ENCODE measurements at regions not wholly inside any gene's neighbourhood (a gene's known extent, or its start where the extent isn't known, plus 50 kb on each side); places are given as distances from the start of the nearest gene placed in this dataset.

- no peak for DNase-seq (ENCODE audit: low read depth in 2 of 2)
These were observed 219.9 kb downstream of the BCOR start for GRCh38 chrX:39877905-39878304.

- DNase-seq (ENCODE audit: low read depth in 2 of 2) = no peak
These were observed 214.1 kb downstream of the BCOR start for GRCh38 chrX:39883666-39884065.

DNA sequence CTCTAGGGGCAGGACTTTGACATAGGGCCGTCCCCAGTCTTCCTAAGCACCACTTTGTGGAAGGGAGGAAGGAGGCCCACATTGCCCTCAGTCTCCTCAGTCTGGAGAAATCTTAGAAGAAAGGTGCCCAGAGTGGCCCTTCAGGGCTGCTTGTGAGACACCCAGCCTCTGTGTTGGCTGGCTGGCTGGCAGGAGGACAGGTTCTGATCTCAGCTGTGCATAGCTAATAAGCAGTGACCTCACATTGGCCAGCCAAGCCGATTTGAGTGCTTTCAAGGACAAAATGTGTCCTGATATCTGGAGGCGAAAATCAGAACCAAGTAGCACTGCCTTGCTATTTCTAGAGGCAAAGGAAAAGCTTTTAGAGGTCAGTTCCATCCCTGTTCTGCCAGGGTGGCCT lies 211.5 kb downstream of the BCOR start:
- no peak for DNase-seq (ENCODE audit: low read depth in 2 of 2)

DNA sequence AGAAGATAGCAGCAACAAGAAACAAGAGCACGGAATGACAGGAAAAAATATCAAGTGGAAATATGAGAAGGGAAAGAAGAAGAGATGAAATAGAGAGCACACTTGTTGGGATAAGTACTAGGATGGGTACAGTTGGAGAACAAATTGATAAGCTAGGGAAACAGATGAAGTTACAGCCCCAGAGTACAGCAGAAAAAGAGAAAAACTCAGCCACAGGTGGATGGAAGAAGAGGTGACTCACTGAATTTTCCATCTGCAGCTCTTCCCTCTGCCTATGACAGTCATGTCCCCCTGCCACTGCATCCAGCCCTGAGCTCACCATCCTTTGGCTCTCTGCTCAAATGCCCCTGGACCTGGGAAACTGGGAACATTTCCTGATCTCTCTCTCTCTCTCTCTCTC lies 209.0 kb downstream of the BCOR start:
- DNase-seq (ENCODE audit: low read depth in 2 of 2) = no peak

GRCh38 chrX:39889704-39890103 lies 208.1 kb downstream of the BCOR start:
- no peak for DNase-seq (ENCODE audit: low read depth in 2 of 2)

- no peak for DNase-seq (ENCODE audit: low read depth in 2 of 2)
These were observed 207.0 kb downstream of the BCOR start for GRCh38 chrX:39890807-39891206.

DNA sequence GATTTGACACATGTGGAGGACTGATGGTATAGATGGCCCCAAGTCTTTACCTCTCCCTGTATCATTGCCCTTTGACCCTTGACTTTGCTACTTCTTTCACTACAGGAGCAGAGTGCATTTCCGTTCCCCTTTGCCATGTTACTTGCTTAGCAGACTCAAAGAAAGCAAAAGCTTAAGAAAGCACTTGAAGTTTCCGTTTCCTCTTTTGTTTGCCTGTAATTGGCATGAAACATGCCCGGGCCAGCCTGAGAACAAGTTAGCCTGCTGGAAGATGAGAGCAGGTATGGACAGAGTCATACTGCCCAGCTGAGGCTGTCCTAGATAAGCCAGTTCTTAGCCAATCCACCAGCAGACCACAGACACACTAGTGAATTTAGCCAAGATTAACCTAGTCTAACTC lies 206.0 kb downstream of the BCOR start:
- no peak for DNase-seq (ENCODE audit: low read depth in 2 of 2)

DNA sequence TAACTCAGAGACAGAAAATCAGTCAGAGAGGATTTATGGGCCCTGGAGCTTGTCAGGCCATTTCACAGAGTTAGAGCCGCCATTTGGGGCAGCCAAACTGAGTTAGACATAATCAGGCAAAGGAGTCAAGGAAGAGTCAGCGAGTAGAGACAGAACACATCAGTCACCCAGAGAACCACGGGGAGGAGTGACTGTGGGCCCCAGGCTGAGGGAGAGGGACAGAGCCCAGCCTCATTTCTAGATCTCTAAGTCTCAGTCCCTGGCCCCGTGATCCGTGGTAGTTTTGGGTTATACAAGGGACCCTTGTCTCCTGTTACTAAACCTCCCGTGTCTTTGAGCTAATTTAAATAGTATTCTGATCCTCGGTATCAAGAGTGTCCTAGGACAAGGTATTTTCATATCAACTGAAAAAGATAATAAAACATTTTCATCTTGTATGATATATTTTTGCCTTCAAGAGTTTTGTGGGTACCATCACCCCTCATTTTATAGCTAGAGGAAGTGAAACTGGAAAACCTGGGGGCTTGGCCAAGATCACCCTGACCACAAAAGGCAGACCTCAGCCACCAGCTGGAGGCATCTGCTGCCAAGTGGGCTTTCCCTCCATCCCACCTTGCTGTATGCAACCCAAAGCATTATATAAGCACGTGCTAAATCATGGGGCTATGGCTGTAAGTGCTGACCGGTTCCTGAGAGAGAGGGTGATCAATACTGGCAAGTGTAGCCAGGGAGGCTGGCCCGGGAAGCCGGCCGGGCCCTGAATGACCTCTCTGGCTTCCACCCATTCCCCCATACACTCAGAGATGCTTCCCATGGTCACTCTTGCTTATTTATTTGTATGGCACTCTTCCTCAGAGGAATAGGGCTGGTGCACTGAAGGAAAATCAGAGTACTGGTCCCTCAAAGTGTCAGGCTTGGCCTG lies 204.1 kb downstream of the BCOR start:
- no peak for DNase-seq (ENCODE audit: low read depth in 2 of 2)

GRCh38 chrX:39894683-39895082 lies 203.1 kb downstream of the BCOR start:
- no peak for DNase-seq (ENCODE audit: low read depth in 2 of 2)

DNA sequence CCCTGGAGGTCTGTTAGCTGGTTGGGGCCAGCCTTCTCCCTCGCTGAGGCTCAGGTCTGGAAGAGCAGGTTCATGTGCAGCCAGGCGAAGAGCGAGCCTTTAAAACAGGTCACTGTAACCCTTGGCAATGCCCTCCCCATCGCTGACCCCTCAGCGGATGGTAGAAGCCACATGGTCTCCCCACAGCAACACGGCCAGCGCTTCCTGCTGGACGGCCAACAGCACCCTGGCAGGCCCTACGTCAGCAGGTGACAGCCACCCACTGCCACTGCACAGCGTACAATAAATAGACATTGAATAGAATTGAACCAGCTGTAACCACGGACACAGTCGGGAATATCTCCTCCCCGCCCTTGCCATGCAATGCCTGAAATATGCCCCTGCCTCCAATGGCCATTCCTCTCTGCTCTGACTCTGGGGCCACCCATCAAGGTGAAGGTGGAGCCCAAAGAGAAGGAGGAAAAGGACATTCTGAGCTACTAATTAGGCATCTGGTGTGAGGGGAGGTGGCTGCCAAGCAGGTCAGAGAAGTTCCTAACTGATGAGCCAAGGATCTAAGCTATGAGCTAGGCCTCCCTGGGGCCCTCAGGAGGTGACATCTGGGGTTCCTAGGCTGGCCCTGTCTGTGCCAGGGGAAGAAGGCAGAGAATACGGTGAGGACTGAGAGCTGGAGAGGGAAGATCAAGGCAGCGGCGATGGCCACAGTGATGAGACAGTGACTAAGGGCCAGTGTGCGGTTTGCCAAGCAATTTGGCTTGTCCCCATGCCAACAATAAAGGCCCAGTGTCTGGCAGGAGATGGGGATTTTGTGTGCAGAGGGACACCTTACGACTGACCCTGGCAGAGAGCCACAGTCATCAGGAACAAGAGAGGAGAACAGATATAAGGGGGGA lies 202.3 kb downstream of the BCOR start:
- DNase-seq (ENCODE audit: low read depth in 2 of 2) = no peak

- peak in 1 of 2 experiments; percentile 36 for DNase-seq (ENCODE audit: low read depth in 2 of 2)
These were observed 200.6 kb downstream of the BCOR start for GRCh38 chrX:39896951-39897740.

DNA sequence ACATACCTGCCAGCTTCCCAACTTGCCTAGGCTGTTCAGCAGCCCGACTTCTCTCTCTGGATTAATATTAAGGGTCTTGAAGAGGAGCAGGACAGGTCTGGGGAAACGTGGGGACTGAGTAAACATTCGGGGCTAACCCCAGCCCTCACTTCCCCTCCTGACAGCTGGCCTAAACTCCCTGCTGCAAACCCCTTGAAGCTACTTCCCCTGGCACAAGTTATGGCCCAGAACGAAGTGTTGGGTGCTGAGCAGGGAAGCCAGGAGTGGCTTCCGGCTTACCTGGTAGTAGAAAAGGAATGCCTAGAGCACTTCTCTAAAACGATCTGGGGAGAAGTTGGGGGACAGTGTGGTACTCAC lies 200.0 kb downstream of the BCOR start:
- DNase-seq (ENCODE audit: low read depth in 2 of 2) = no peak

GRCh38 chrX:39898147-39898546 lies 199.6 kb downstream of the BCOR start:
- DNase-seq (ENCODE audit: low read depth in 2 of 2) = no peak

DNA sequence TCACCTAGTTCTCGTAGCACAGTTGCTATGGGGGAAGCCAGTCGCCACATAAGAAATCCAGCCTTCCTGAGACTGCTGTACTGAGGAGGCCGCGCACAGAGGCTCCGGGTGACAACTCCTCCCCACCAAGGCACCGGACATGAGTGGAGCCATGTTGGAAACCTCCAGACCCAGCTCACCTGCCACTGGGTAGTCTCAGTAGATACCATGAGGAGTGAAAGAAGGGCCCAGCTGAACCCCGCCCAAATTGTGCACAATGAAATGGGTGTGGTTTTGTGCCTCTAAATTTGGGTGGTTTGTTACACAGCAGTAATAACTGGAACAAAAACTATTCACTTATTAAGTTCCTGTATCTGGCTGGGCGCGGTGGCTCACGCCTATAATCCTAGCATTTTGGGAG lies 198.7 kb downstream of the BCOR start:
- DNase-seq (ENCODE audit: low read depth in 2 of 2) = no peak

DNA sequence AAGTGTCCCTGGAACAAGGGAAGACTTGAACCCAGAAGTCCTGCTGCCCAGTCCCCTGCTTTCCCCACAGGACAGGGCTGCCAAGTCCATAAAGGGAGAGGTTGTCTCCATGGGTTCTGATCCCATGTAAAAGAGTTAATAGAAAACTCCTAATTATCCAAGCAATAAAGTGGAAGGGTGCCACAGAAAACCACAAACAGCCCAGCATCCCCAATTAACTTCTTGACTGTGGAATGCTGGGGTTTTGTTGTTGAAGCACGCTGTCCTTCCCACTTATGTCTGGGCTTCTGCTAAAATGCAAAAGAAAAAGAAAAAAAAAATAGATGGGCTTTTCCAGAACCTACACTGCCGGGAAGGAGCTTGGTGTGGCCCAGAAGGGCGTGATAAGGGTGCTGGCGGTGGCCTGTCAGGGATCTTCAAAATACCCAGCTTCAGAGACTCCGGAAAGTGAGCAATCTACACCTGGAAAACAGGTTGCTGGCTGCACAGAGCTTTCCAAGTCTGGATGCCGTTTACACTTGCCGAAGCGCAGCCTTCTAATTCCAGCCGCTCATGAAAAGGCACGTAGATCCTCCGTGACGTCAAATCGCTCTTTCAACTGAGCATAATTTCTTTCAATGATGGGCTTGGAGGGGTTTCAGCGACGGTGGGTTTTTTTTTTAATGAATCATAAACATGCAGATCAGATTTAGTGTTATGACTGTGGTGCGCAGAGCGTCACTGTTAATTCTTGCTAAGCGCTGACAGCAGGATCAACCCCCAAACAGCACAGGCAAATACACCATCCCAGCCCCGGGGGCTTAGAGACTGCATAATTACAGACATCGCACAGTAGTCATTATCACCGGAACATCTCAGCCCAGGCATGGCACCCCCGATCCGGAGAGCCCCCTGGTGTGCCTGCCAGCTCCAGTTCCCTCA lies 197.6 kb downstream of the BCOR start:
- peak in 1 of 2 experiments; percentile 29 for DNase-seq (ENCODE audit: low read depth in 2 of 2)

GRCh38 chrX:39900777-39901170 lies 197.0 kb downstream of the BCOR start:
- no peak for DNase-seq (ENCODE audit: low read depth in 2 of 2)

DNA sequence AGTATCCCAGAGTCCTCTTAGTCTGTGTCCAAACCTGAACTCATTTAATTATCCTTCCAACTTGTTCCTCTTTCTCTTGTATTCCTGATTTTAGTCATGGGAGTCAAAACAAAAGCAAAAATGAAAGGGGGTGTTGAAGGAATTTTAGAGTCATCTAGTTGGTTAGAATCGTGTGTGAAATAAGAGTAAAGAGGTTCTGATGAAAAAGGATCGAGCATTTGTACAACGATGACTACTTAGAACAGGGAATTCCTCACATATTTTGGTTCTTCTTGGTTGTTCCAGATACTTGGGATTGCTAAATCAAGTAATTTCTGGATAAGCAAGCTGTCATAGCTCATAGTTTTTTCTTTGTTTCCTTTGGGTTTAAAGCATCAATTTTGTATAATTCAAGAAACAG lies 194.4 kb downstream of the BCOR start:
- DNase-seq (ENCODE audit: low read depth in 2 of 2) = peak in 1 of 2 experiments; percentile 41

DNA sequence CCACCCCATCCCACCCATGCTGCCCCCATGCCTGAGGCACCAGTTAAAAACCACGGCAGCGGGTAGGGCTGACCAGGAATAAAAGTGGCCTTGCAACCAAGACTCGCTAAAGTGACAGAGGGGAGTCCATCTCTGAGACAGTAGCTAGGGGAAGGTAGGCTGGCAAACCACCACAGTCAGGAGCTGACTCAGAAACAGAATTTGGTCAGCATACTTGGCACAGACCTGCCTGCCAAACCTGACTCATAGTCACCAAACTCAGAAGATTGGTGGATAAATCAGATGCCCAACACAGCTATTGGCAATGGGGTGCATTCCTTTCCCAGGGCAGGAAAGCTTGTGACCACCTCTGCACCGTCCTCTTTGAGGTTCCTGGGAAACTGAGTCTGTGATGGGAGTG lies 193.8 kb downstream of the BCOR start:
- no peak for DNase-seq (ENCODE audit: low read depth in 2 of 2)

DNA sequence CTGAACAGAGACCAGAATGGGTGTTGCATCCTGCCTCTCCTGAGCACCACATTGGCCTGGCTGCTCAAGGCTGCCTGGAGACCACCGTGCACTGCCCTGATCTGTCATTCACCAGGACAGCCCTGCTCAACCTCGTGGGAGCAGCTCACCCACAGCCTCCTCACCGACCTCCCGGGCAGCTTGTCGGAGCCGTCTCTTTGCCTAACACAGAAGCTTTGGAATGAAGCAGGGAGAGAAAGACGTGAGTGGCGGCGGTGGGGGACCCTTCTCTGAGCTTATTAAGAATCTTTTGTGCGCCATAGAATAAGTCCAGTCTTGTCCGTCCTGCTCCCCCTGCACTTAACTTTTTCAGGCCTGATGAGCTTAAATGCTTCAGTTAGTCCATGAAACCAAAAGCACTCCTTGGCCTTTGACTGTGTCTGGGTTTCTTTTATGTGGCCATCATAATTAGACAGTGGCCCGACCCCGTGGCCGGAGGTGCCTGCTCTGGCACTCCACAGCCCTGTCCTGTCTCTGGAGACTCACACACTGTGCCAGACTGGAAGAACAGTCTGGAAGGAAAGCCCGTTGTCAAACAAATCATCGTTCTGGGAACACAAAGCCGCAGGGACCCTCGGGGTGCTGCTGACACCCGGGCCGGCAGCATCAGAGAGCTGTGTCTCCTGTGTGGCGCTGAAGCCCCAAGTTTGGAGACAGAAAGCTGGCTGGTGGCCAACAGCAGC lies 192.8 kb downstream of the BCOR start:
- no peak for DNase-seq (ENCODE audit: low read depth in 2 of 2)

DNA sequence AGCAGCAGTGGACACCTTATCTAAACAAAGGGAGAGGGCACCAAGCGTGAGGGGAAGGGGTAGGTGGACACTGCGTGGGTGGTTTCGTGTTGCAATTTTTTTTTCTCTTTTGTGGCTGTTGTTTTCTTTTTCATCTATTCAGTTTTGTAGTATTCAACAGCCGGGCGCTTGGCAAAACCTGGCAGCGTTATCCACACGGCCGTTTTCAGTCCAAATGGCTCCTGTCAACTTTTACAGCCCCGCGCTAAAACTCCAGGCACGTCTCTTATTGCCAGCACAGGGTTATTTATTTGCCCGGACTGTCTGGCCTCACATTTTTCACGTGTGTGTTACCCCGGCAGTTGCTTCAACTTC lies 192.2 kb downstream of the BCOR start:
- DNase-seq (ENCODE audit: low read depth in 2 of 2) = no peak

Measured in fibroblast of skin of left quadriceps (primary cell).